Stomach smooth muscle (tissue), 2 donors: ENCODE measurements at regions not wholly inside any gene's neighbourhood (a gene's known extent, or its start where the extent isn't known, plus 50 kb on each side); places are given as distances from the start of the nearest gene placed in this dataset.

Experiments used
- H3K27ac ChIP-seq: one replicate; pipeline ENCODE4 v1.7.0; 2013; ENCODE audit warnings: mild to moderate bottlenecking, low read length, inconsistent platforms
- H3K27me3 ChIP-seq, 2 donors: one replicate each; pipeline ENCODE4 v1.7.0; 2013; ENCODE audit warnings: low read length in 2 of 2; ENCODE audit not compliant: insufficient read depth in 2 of 2, control insufficient read depth in 1 of 2
- H3K36me3 ChIP-seq, 2 donors: one replicate each; pipeline ENCODE4 v1.7.0; 2013; ENCODE audit warnings: low read length in 2 of 2; ENCODE audit not compliant: control insufficient read depth in 2 of 2, insufficient read depth in 2 of 2
- H3K4me1 ChIP-seq: one replicate; pipeline ENCODE4 v1.7.0; 2013; ENCODE audit warnings: low read length; ENCODE audit not compliant: control insufficient read depth, insufficient read depth
- H3K4me3 ChIP-seq, 2 donors: one replicate each; pipeline ENCODE4 v1.7.0; 2013; ENCODE audit warnings: low read length in 2 of 2
- H3K9ac ChIP-seq, 2 donors: one replicate each; pipeline ENCODE4 v1.7.0; 2013; ENCODE audit warnings: low read length in 2 of 2, mild to moderate bottlenecking in 1 of 2
- H3K9me3 ChIP-seq, 2 donors: one replicate each; pipeline ENCODE4 v1.7.0; 2013; ENCODE audit warnings: low read length in 2 of 2; ENCODE audit not compliant: control insufficient read depth in 2 of 2
- donor health status: healthy.
- donor health status: Pancreatic carcinoma.

DNA sequence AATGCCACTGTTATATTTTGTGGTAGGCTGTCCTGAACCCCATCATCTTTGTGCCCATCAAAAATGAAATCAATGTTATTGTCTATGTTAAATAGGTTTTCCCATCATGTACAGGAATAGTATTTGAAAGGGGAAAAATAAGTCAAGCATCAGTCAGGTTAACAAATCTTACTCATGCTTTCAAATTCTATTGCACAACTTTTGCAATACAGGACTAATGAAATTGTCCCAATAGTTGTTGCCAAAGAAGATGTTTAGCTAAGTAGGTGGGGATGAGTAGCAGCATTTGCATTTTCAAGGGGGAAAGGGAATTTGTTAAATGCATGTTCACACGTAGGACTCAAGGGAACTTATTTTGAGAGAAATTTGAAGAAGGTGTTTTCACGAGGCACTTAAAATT is 962.1 kb downstream of the JRKL start:
- no peaks in the 10 kb centered on the region for H3K4me1 ChIP-seq
- no peak overlapping the region for H3K27ac ChIP-seq
- H3K9ac ChIP-seq = no peak overlapping the region

DNA sequence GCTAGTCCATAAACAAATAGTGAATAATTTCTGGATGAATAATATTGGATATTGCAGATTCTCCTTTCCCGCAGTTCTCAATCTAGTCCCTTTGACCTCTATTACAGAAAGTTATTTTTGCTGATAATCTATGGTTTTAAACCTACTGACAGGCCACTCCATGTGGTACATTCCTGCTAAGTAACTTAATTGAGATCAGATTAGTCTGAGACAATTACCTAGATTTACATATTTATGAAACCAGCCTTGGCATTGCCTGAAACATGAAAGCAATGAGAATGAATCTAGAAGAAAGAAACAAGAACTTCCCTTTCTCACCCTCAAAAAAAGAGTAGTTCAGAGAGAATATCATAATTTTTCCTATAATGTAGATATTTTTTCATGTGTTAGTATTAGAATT is 964.2 kb downstream of the JRKL start:
- no peak overlapping the region for H3K27ac ChIP-seq
- H3K9me3 ChIP-seq = no peaks in the 10 kb centered on the region
- H3K27me3 ChIP-seq = no peaks in the 10 kb centered on the region
- no peaks in the 10 kb centered on the region for H3K36me3 ChIP-seq
- no peak overlapping the region for H3K9ac ChIP-seq
- no peak overlapping the region for H3K4me3 ChIP-seq
- no peaks in the 10 kb centered on the region for H3K4me1 ChIP-seq

More for the DNA sequence above, 962.1 kb downstream of the JRKL start:
- H3K9me3 ChIP-seq = no peaks in the 10 kb centered on the region
- no peaks in the 10 kb centered on the region for H3K27me3 ChIP-seq
- no peak overlapping the region for H3K4me3 ChIP-seq
- no peaks in the 10 kb centered on the region for H3K36me3 ChIP-seq

DNA sequence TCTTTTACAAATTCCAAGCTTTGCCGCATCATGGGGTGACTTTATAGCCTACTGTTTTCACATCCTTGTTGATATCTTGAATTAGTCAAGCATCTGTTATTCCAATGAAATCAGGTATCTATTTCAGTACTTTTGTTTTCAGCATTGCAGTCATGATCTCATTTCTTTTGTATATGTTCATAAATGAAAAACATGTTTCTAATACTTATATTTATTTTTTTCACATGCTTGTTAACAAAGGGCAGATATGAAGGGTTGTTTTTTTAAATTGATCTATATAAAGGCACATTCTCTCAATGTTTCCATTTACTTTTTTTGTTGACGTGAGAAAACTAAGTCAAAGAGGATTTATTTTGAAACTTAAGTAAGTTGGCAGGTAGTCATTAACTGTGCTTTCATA is 964.8 kb downstream of the JRKL start:
- H3K36me3 ChIP-seq = no peaks in the 10 kb centered on the region
- no peak overlapping the region for H3K9ac ChIP-seq
- no peak overlapping the region for H3K27ac ChIP-seq

DNA sequence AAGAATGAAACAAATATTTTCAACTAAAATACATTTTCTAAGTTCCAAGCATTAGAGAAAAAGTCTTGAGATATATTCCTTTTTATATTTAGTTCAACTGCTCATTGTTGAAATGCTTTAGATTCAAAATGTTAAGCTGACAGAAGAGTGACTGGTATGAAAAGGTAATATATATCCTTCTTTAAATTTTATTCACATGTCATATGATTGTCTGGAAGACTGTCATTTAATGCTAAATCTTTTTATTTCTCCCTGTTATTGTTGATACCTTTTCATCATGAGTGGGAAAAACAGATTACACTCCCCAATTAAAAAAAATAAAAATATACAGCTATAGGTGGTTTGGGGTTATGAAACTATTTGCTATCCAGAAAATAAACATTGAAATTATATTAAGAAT is 965.4 kb downstream of the JRKL start:
- no peaks in the 10 kb centered on the region for H3K36me3 ChIP-seq
- no peak overlapping the region for H3K9ac ChIP-seq
- H3K27ac ChIP-seq = no peak overlapping the region
- H3K27me3 ChIP-seq = no peaks in the 10 kb centered on the region
- H3K4me1 ChIP-seq = no peaks in the 10 kb centered on the region
- no peaks in the 10 kb centered on the region for H3K9me3 ChIP-seq
- H3K4me3 ChIP-seq = no peak overlapping the region

More for the DNA sequence above, 964.8 kb downstream of the JRKL start:
- Histone ChIP-seq H3K27me3 (no peaks in the 10 kb centered on the region), H3K4me1 (no peaks in the 10 kb centered on the region), H3K4me3 (no peak overlapping the region), H3K9me3 (no peaks in the 10 kb centered on the region)

DNA sequence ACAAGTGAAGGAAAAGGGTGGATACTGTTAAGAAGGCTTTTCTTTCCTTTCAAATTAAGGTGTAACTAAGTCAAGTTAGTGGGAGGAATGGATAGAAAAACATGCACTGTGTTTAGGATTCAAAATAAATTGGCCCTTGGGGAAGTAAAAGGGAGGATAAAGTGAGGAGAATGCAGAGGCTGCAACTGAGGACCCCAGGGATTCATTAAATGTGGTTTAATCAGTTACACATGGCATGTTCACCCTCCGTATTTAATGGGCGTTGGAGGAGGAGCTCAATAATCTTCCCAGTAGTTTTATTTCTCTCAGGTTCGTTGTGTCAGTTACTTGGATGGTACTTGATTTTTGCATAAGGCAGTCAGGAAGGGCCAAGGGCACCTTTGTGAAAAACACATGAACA is 966.3 kb downstream of the JRKL start:
- H3K9ac ChIP-seq = no peak overlapping the region
- no peaks in the 10 kb centered on the region for H3K4me1 ChIP-seq
- no peak overlapping the region for H3K27ac ChIP-seq
- no peaks in the 10 kb centered on the region for H3K9me3 ChIP-seq
- H3K36me3 ChIP-seq = no peaks in the 10 kb centered on the region
- no peak overlapping the region for H3K4me3 ChIP-seq
- H3K27me3 ChIP-seq = no peaks in the 10 kb centered on the region

DNA sequence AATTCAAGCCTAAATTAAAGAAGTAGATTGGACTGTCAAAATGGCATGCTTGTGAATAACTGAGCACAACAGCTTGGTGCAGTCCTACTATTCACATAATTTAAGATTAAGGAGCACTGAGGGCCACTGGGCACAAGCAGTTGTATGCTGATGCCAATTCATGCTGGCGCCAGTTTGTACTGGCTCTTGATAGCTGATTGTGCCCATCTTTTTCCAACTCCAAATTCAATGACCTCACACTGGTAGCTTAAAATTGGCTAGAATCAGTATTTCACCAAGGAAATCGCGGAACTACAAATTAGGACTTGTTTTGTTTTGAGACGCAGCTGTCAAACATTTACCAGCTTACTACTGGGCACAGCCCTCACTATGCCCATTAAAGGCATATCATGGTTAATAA is 969.2 kb downstream of the JRKL start:
- Histone ChIP-seq H3K4me3 (no peak overlapping the region), H3K36me3 (no peaks in the 10 kb centered on the region), H3K9ac (no peak overlapping the region), H3K9me3 (no peaks in the 10 kb centered on the region), H3K4me1 (no peaks in the 10 kb centered on the region), H3K27me3 (no peaks in the 10 kb centered on the region), H3K27ac (no peak overlapping the region)

DNA sequence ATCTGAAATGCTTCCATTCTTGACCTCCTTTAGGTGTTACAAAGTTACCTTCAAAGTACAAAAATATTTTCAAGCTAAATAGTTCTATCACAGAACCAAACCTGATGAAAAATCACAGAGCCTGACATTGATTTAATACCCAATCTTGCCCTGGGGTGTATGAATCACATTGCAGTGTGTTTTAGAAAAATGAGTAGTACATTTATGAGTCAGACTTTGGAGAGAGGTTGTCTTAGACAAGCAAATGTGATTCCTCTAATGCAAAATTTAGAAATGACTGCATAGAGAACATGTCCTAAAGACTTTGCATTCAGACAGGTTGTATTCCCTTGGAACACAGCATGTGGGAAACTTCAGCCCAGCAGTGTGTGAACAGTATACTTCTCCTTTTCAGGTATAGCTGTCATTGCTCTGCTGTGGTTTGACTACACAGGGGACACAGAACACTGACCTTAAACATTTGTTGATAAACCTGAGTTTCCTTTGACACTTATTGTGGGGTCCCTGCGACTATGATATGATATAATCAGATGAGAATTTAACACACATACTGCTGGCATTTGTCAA is 972.1 kb downstream of the JRKL start:
- no peak overlapping the region for H3K4me3 ChIP-seq
- no peak overlapping the region for H3K27ac ChIP-seq
- no peaks in the 10 kb centered on the region for H3K36me3 ChIP-seq
- H3K9ac ChIP-seq = no peak overlapping the region
- peaks cover 0 to 4% of the 10 kb centered on the region in 2 donors for H3K9me3 ChIP-seq
- H3K4me1 ChIP-seq = no peaks in the 10 kb centered on the region
- no peaks in the 10 kb centered on the region for H3K27me3 ChIP-seq

DNA sequence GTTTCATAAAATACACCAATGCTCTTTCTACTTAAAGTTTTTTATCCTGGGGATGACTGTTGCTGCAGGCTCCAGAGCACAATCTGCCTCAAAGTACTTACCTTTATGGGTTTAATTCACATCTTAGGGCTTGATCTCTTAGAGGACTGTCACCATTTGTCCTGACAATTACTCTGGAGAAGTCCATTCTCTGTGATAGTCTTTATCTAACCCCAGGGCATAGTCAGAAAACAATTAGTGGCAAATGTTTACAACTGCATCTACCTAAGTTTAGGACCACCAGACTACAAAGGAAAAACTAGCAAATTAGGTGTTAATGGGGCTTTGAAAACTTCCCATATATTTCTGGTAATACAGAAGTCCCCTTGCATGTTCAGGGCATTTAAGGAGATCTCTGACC is 973.5 kb downstream of the JRKL start:
- Histone ChIP-seq H3K27ac (no peak overlapping the region), H3K4me3 (no peak overlapping the region), H3K27me3 (no peaks in the 10 kb centered on the region), H3K4me1 (no peaks in the 10 kb centered on the region), H3K9ac (no peak overlapping the region), H3K9me3 (peaks cover 0 to 8% of the 10 kb centered on the region in 2 donors), H3K36me3 (no peaks in the 10 kb centered on the region)

DNA sequence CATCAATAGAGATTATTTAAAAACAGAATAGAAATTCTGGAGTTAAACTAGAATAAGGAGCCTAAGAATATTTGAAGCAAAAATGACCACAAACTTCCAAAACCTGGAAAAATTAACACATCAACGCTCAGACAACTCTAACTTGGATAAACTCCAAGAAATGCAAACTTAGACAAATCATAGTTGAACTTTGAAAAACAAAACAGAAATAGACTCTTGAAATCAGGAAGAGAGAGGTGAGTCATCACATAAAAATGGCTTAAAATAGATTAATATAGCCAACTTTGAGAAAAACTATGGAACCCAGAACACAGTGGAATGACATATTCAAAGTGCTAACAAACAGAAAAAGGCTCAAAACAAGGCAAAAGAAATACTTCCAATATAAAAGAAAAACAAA is 974.2 kb downstream of the JRKL start:
- H3K36me3 ChIP-seq = no peaks in the 10 kb centered on the region
- no peaks in the 10 kb centered on the region for H3K27me3 ChIP-seq
- H3K27ac ChIP-seq = no peak overlapping the region

DNA sequence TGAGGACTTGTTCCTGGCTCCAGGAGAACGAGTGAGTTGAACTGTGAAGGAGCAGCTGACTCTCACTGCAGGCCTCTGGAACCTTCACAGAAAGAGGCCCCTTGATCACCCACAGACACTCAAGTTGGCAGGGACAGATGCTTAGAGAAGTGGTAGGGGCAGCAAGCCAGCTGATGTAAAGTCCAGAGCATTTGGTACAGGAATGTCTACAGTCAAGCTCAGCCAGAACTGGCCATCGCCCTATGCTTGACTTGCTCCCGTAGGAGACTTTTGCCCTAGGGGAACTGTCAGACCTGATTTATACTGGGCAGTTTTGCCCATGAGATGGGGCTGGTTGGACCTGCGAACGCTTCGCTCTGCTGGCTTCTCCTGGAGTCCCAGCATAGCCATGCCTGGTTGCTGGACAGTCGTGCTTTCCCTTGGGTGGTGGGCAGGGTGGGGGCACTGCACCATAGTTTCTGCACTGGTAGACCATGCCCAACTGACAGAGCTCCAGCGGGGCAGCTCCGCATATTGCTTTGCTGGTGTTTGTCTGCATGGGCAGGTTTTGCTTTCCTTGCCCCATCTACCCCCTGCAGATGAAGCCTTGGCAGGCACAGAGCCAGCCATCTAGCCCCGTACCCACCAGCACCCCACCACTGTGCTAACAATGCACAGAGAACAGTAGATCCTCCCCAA is 977.7 kb downstream of the JRKL start:
- Histone ChIP-seq H3K4me3 (no peak overlapping the region), H3K4me1 (no peaks in the 10 kb centered on the region), H3K9ac (no peak overlapping the region), H3K36me3 (no peaks in the 10 kb centered on the region), H3K9me3 (peaks cover 2 to 8% of the 10 kb centered on the region in 2 donors), H3K27ac (no peak overlapping the region), H3K27me3 (no peaks in the 10 kb centered on the region)

More for the DNA sequence above, 974.2 kb downstream of the JRKL start:
- Histone ChIP-seq H3K4me1 (no peaks in the 10 kb centered on the region), H3K9me3 (peaks cover 0 to 8% of the 10 kb centered on the region in 2 donors), H3K4me3 (no peak overlapping the region), H3K9ac (no peak overlapping the region)

DNA sequence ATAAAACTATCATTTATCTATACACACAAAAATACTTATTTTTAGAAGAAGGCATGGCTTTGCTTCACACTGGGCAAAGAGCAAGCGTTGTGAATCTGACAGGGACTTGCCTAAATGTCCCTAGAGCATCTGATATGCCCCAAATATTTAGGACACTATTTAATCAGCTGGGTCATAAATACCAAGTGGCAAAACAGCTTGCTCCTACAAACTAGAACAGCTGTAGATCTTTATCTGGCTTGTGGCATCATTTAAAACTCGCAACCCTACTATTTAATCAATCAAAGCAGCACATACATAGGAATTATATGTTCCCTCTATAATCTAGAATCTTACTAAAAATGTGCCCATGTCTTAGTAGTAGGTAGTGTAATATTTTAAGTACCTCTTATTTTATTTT is 999.5 kb downstream of the JRKL start:
- Histone ChIP-seq H3K27me3 (no peaks in the 10 kb centered on the region), H3K36me3 (no peaks in the 10 kb centered on the region), H3K9ac (no peak overlapping the region), H3K4me1 (no peaks in the 10 kb centered on the region), H3K27ac (no peak overlapping the region), H3K4me3 (no peak overlapping the region), H3K9me3 (no peaks in the 10 kb centered on the region)
